NT2/D1 (cell line): ENCODE measurements at regions not wholly inside any gene's neighbourhood (a gene's known extent, or its start where the extent isn't known, plus 50 kb on each side); places are given as distances from the start of the nearest gene placed in this dataset.

Experiments
- DNase-seq: peaks from one replicate; pipeline ENCODE4 v3.0.0-alpha.2; 2011; ENCODE audit warnings: low read depth, low spot score
- H3K27me3 ChIP-seq: 2 replicates; pipeline ENCODE4 v1.6.0; 2011; ENCODE audit warnings: mild to moderate bottlenecking; ENCODE audit not compliant: insufficient read length, insufficient read depth
- H3K36me3 ChIP-seq: 2 replicates; pipeline ENCODE4 v1.6.1; 2011; ENCODE audit warnings: mild to moderate bottlenecking, low read length, mixed read lengths; ENCODE audit not compliant: insufficient read depth, insufficient read length
- H3K4me1 ChIP-seq: 2 replicates; pipeline ENCODE4 v1.5.1; 2011; ENCODE audit not compliant: insufficient read depth, insufficient read length
- H3K4me3 ChIP-seq: 2 replicates; pipeline ENCODE4 v1.5.1; 2011; ENCODE audit warnings: low read depth; ENCODE audit not compliant: insufficient read length
- H3K9ac ChIP-seq: 2 replicates; pipeline ENCODE4 v1.6.0; 2011; ENCODE audit warnings: low read depth; ENCODE audit not compliant: insufficient read length
- H3K9me3 ChIP-seq: 2 replicates; pipeline ENCODE4 v1.5.1; 2011; ENCODE audit warnings: mild to moderate bottlenecking, low read length; ENCODE audit not compliant: insufficient read depth
- SUZ12 ChIP-seq: IDR thresholded peaks from 2 replicates; pipeline ENCODE4 v1.6.1; 2011; ENCODE audit not compliant: insufficient read length, insufficient read depth; ENCODE audit errors: extremely low read depth
- YY1 ChIP-seq: IDR thresholded peaks from 2 replicates; pipeline ENCODE4 v1.6.1; 2011; ENCODE audit not compliant: insufficient read length, insufficient read depth
- ZNF274 ChIP-seq: IDR thresholded peaks from 2 replicates; pipeline ENCODE4 v1.6.1; 2011; ENCODE audit warnings: mild to moderate bottlenecking, low read depth, low read length

- Histone ChIP-seq H3K27me3 (no peaks in the 10 kb centered on the region), H3K9ac (no peak overlapping the region), H3K4me1 (no peaks in the 10 kb centered on the region), H3K4me3 (no peak overlapping the region), H3K36me3 (no peaks in the 10 kb centered on the region), H3K9me3 (no peaks in the 10 kb centered on the region)
- DNase-seq = no peak
- TF ChIP-seq YY1 (no peak), SUZ12 (no peak), ZNF274 (no peak)
Observed at GRCh38 chr2:33746208-33746800, 147.2 kb upstream of the FAM98A start.

- DNase-seq = no peak
- TF ChIP-seq ZNF274 = no peak
- TF ChIP-seq SUZ12 = no peak
- no peak for TF ChIP-seq YY1
- H3K36me3 ChIP-seq = no peaks in the 10 kb centered on the region
Observed at GRCh38 chr2:33735096-33735495, 136.0 kb upstream of the FAM98A start.

GRCh38 chr2:33730804-33731203 lies 131.7 kb upstream of the FAM98A start:
- Histone ChIP-seq H3K4me3 (no peak overlapping the region), H3K9me3 (no peaks in the 10 kb centered on the region), H3K9ac (no peak overlapping the region), H3K27me3 (no peaks in the 10 kb centered on the region), H3K36me3 (no peaks in the 10 kb centered on the region), H3K4me1 (no peaks in the 10 kb centered on the region)
- TF ChIP-seq ZNF274 (no peak), YY1 (no peak), SUZ12 (no peak)
- DNase-seq = no peak

More at GRCh38 chr2:33735096-33735495, 136.0 kb upstream of the FAM98A start:
- Histone ChIP-seq H3K4me3 (no peak overlapping the region), H3K9ac (no peak overlapping the region), H3K27me3 (no peaks in the 10 kb centered on the region), H3K4me1 (no peaks in the 10 kb centered on the region), H3K9me3 (no peaks in the 10 kb centered on the region)

- no peaks in the 10 kb centered on the region for H3K9me3 ChIP-seq
- H3K9ac ChIP-seq = no peak overlapping the region
- no peaks in the 10 kb centered on the region for H3K27me3 ChIP-seq
- no peak for DNase-seq
- no peak overlapping the region for H3K4me3 ChIP-seq
- no peak for TF ChIP-seq ZNF274
- H3K4me1 ChIP-seq = no peaks in the 10 kb centered on the region
- H3K36me3 ChIP-seq = no peaks in the 10 kb centered on the region
Observed at GRCh38 chr2:33730193-33730592, 131.1 kb upstream of the FAM98A start.

GRCh38 chr2:33729353-33729752 lies 130.3 kb upstream of the FAM98A start:
- no peak for TF ChIP-seq YY1
- no peak for TF ChIP-seq SUZ12
- TF ChIP-seq ZNF274 = no peak

GRCh38 chr2:33728106-33728505 lies 129.0 kb upstream of the FAM98A start:
- Histone ChIP-seq H3K4me3 (no peak overlapping the region), H3K9me3 (no peaks in the 10 kb centered on the region), H3K27me3 (no peaks in the 10 kb centered on the region), H3K9ac (no peak overlapping the region), H3K36me3 (no peaks in the 10 kb centered on the region), H3K4me1 (no peaks in the 10 kb centered on the region)
- TF ChIP-seq ZNF274 = no peak
- TF ChIP-seq SUZ12 = no peak
- TF ChIP-seq YY1 = no peak
- DNase-seq = no peak

More at GRCh38 chr2:33729353-33729752, 130.3 kb upstream of the FAM98A start:
- H3K27me3 ChIP-seq = no peaks in the 10 kb centered on the region
- H3K9ac ChIP-seq = no peak overlapping the region
- no peaks in the 10 kb centered on the region for H3K36me3 ChIP-seq
- H3K4me1 ChIP-seq = no peaks in the 10 kb centered on the region
- no peak for DNase-seq
- H3K9me3 ChIP-seq = no peaks in the 10 kb centered on the region
- H3K4me3 ChIP-seq = no peak overlapping the region

GRCh38 chr2:33727361-33728032 lies 128.4 kb upstream of the FAM98A start:
- Histone ChIP-seq H3K4me3 (no peak overlapping the region), H3K9me3 (no peaks in the 10 kb centered on the region), H3K36me3 (no peaks in the 10 kb centered on the region), H3K9ac (no peak overlapping the region), H3K4me1 (no peaks in the 10 kb centered on the region), H3K27me3 (no peaks in the 10 kb centered on the region)
- no peak for TF ChIP-seq ZNF274
- TF ChIP-seq YY1 = no peak
- no peak for TF ChIP-seq SUZ12
- DNase-seq = no peak
